K562 (cell line): ENCODE measurements at regions not wholly inside any gene's neighbourhood (a gene's known extent, or its start where the extent isn't known, plus 50 kb on each side); places are given as distances from the start of the nearest gene placed in this dataset.

Experiments used
- ATAC-seq: fragments of 200-7000 bp; cut with Tn5 transposase; 3 replicates; pipeline ENCODE4 v1.9.1; 2020; ENCODE audit warnings: moderate library complexity
- BruUV-seq: library from RNA; stranded (reverse); fragments of 400-500 nt; replicated peaks from 2 replicates; lab custom pipeline; 2021; lab: Mats Ljungman, UMichigan
- CTCF ChIA-PET: fragments of 300-600 bp; formaldehyde crosslinking; extraction: SDS; loops from one replicate; lab custom pipeline; 2021; ENCODE audit warnings: low intra/inter-chr PET ratio; lab: Yijun Ruan, JAX
- POLR2A ChIA-PET: fragments of 300-600, 350-650 bp; sonication (Branson Sonifier 250); formaldehyde crosslinking; extraction: SDS; loops from one replicate; lab custom pipeline; 2021; ENCODE audit warnings: antibody characterized with exemption, inconsistent platforms; lab: Yijun Ruan, JAX
- DNase-seq, 4 experiments: peaks; one replicate each; pipeline versions ENCODE4 v3.0.0 to v3.0.0-alpha.2; 2011 to 2018; ENCODE audit warnings: low spot score in 3 of 4, mixed read lengths in 3 of 4; ENCODE audit errors: extremely low read depth in 1 of 4
- FAIRE-seq: peaks from 2 replicates; lab custom pipeline; 2011; peaks lifted over from hg19 to GRCh38; lab: Jason Lieb, UNC
- H2AFZ ChIP-seq: 2 replicates; pipeline ENCODE4 v1.6.0; 2011; ENCODE audit warnings: low read depth, low read length, control low read depth, inconsistent platforms
- H3K27ac ChIP-seq: fragments of 200-600 bp; 3 replicates; pipeline ENCODE4 v1.8.0; 2011; ENCODE audit warnings: low read depth, mild to moderate bottlenecking, control low read depth, inconsistent platforms, low read length, moderate library complexity, mixed read lengths; ENCODE audit errors: extremely low read depth
- H3K27me3 ChIP-seq, 2 experiments: fragments of 300-600 bp in 1 of 2; 2 replicates in 1 of 2; 3 replicates in 1 of 2; pipeline versions ENCODE4 v1.6.0 to v1.8.0; 2011; ENCODE audit warnings: inconsistent platforms in 2 of 2, low read length in 2 of 2, mild to moderate bottlenecking in 1 of 2, mixed read lengths in 1 of 2, moderate library complexity in 1 of 2; ENCODE audit not compliant: control insufficient read depth in 2 of 2, insufficient read depth in 2 of 2
- H3K36me3 ChIP-seq: fragments of 300-600 bp; 3 replicates; pipeline ENCODE4 v1.8.0; 2011; ENCODE audit warnings: mild to moderate bottlenecking, low read length, inconsistent platforms; ENCODE audit not compliant: control insufficient read depth, insufficient read depth
- H3K4me1 ChIP-seq, 2 experiments: fragments of 200-600 bp in 1 of 2; replicated peaks in 1 of 2; 2 replicates in 1 of 2; 3 replicates in 1 of 2; pipeline versions ENCODE4 v1.5.1 to v1.8.0; 2011; ENCODE audit warnings: inconsistent platforms in 2 of 2, low read length in 2 of 2, mild to moderate bottlenecking in 1 of 2, mixed read lengths in 1 of 2, moderate library complexity in 1 of 2; ENCODE audit not compliant: control insufficient read depth in 2 of 2, insufficient read depth in 2 of 2
- H3K4me2 ChIP-seq: 2 replicates; pipeline ENCODE4 v1.6.1; 2011; ENCODE audit warnings: low read length, control low read depth, inconsistent platforms, mixed read lengths; ENCODE audit not compliant: insufficient read depth
- H3K4me3 ChIP-seq: fragments of 200-600 bp; sonication (generic), shearing (Covaris generic); 2 replicates; pipeline ENCODE4 v1.5.1; 2016; ENCODE audit warnings: control low read depth, inconsistent platforms
- H3K79me2 ChIP-seq: fragments of 200-600 bp; 3 replicates; pipeline ENCODE4 v1.8.0; 2011; ENCODE audit warnings: low read length, inconsistent platforms; ENCODE audit not compliant: control insufficient read depth, insufficient read depth
- H3K9ac ChIP-seq, 2 experiments: 2 replicates each; pipeline versions ENCODE4 v1.6.0 to v1.6.1; 2011; ENCODE audit warnings: low read depth in 2 of 2, low read length in 2 of 2, control low read depth in 1 of 2, inconsistent platforms in 1 of 2, mild to moderate bottlenecking in 1 of 2, mixed read lengths in 1 of 2; ENCODE audit not compliant: insufficient read depth in 1 of 2
- H3K9me1 ChIP-seq: one replicate; pipeline ENCODE4 v1.6.0; 2011; ENCODE audit warnings: inconsistent platforms, mild to moderate bottlenecking, low read length, moderate library complexity; ENCODE audit not compliant: control insufficient read depth, insufficient read depth
- H3K9me3 ChIP-seq: replicated peaks from 2 replicates; pipeline ENCODE4 v1.5.1; 2011; ENCODE audit warnings: low read depth, low read length, inconsistent platforms; ENCODE audit not compliant: control insufficient read depth, insufficient read depth
- H4K20me1 ChIP-seq: replicated peaks from 2 replicates; pipeline ENCODE4 v1.6.1; 2011; ENCODE audit warnings: low read length, inconsistent platforms, mixed read lengths; ENCODE audit not compliant: control insufficient read depth, insufficient read depth
- HNRNPK ChIP-seq: fragments of 200-400 bp; formaldehyde crosslinking; IDR thresholded peaks from one replicate; pipeline ENCODE4 v1.6.1; 2018; ENCODE audit warnings: mild to moderate bottlenecking, low read depth, low read length; ENCODE audit not compliant: poor library complexity, severe bottlenecking
- MAFG ChIP-seq: fragments of 450-650 bp; conservative IDR thresholded peaks from 2 replicates; pipeline ENCODE4 v1.6.1; 2016; ENCODE audit warnings: missing genetic modification characterization, missing compliant biosample characterization
- MYNN ChIP-seq, 2 experiments: sonication (generic); formaldehyde crosslinking in 1 of 2; IDR thresholded peaks; 2 replicates each; pipeline versions ENCODE4 v1.5.0 to v1.6.1; 2016 to 2020; ENCODE audit warnings: antibody characterized with exemption in 1 of 2, missing genetic modification reagents in 1 of 2
- PCBP1 ChIP-seq: fragments of 200-400 bp; formaldehyde crosslinking; IDR thresholded peaks from 2 replicates; pipeline ENCODE4 v1.6.1; 2018; ENCODE audit warnings: mild to moderate bottlenecking, low read depth, low read length; ENCODE audit not compliant: poor library complexity, severe bottlenecking
- RFX5 ChIP-seq: IDR thresholded peaks from 2 replicates; pipeline ENCODE4 v1.6.1; 2011; ENCODE audit warnings: low read depth, mild to moderate bottlenecking, improper control_type of control experiment, low read length
- ZNF140 ChIP-seq: fragments of 250-450 bp; sonication (Bioruptor Pico); IDR thresholded peaks from 2 replicates; pipeline ENCODE4 v1.8.0; 2021; ENCODE audit warnings: moderate library complexity, mild to moderate bottlenecking, inconsistent platforms
- ZNF324 ChIP-seq: fragments of 250-450 bp; sonication (Bioruptor Pico); IDR thresholded peaks from 2 replicates; pipeline ENCODE4 v1.4.0; 2020; ENCODE audit warnings: mild to moderate bottlenecking
- ZNF512 ChIP-seq: IDR thresholded peaks from 2 replicates; pipeline ENCODE4 v1.6.1; 2016; ENCODE audit warnings: missing genetic modification characterization, missing compliant biosample characterization
- ZNF655 ChIP-seq: fragments of 250-450 bp; sonication (Bioruptor Pico); IDR thresholded peaks from 2 replicates; pipeline ENCODE4 v1.5.0; 2021
- ZNF696 ChIP-seq: fragments of 250-450 bp; sonication (Bioruptor Pico); conservative IDR thresholded peaks from 2 replicates; pipeline ENCODE4 v1.4.0; 2020; ENCODE audit warnings: mild to moderate bottlenecking, moderate library complexity
- WGBS: fragments of 100-300 bp; shearing (Covaris generic); methylation state at CpG from one replicate; pipeline ENCODE4 v1.1.6; 2016; ENCODE audit warnings: low coverage, mixed read lengths; ENCODE audit not compliant: insufficient coverage; ENCODE audit errors: missing lambda C conversion rate; 5-methylcytosine and 5-hydroxymethylcytosine counted together
- in situ Hi-C: fragments of 300-500 bp; cut with MboI; formaldehyde crosslinking; loops from 4 replicates; pipeline ENCODE4 v1.15.0; 2018; ENCODE audit warnings: inconsistent platforms, mixed read lengths
- intact Hi-C: fragments of 100-400 bp; cut with micrococcal nuclease; formaldehyde crosslinking; loops from 2 replicates; pipeline ENCODE4 v1.14.2; 2022

GRCh38 chr20:58599966-58600365 is 51.1 kb upstream of the STX16 start:
- in situ Hi-C loops = no loop called here
- BruUV-seq = no TSS peak
- H3K9me1 ChIP-seq = no peaks in the 10 kb centered on the region
- no peak for ATAC-seq
- H3K9me3 ChIP-seq = no peaks in the 10 kb centered on the region
- H3K4me1 ChIP-seq = peaks cover 0 to 3% of the 10 kb centered on the region in 2 experiments; a peak in 1 of 5 replicates
- H3K27ac ChIP-seq = no peak overlapping the region
- H2AFZ ChIP-seq = no peak overlapping the region
- no peak for DNase-seq
- TF ChIP-seq ZNF696 (CRISPR knock-in tag) = no peak
- no peak for TF ChIP-seq MYNN (IDR thresholded peaks at IDR 0.05)
- no peak for TF ChIP-seq MYNN (CRISPR knock-in tag; IDR thresholded peaks at IDR 0.05)
- TF ChIP-seq MAFG (tag) = no peak
- no peak for TF ChIP-seq ZNF324 (CRISPR knock-in tag)
- no peak for TF ChIP-seq PCBP1
- no peak for TF ChIP-seq RFX5
- no peak for TF ChIP-seq ZNF140 (CRISPR knock-in tag)
- TF ChIP-seq ZNF512 = no peak
- no peak for TF ChIP-seq ZNF655 (CRISPR knock-in tag)
- no peak for TF ChIP-seq HNRNPK
- no peaks in the 10 kb centered on the region for H4K20me1 ChIP-seq
- H3K4me3 ChIP-seq = no peak overlapping the region
- no peak for FAIRE-seq
- no peaks in the 10 kb centered on the region for H3K36me3 ChIP-seq
- H3K79me2 ChIP-seq = no peaks in the 10 kb centered on the region
- ChIA-PET POLR2A (interaction anchor here (0.6 kb wide), 1 partner anchor 157 kb away, joined by 3 read pairs; no protein-coding TSS in a partner anchor), CTCF (no interaction called here)
- intact Hi-C loops = no loop called here
- WGBS = 14% methylated on average over 10 of the region's 10 CpGs
- no peak overlapping the region for H3K9ac ChIP-seq
- H3K4me2 ChIP-seq = no peak overlapping the region
- peaks cover 36 to 40% of the 10 kb centered on the region in 2 experiments for H3K27me3 ChIP-seq
